ENCODE measurements at regions not wholly inside any gene's neighbourhood (a gene's known extent, or its start where the extent isn't known, plus 50 kb on each side); places are given as distances from the start of the nearest gene placed in this dataset.

DNA sequence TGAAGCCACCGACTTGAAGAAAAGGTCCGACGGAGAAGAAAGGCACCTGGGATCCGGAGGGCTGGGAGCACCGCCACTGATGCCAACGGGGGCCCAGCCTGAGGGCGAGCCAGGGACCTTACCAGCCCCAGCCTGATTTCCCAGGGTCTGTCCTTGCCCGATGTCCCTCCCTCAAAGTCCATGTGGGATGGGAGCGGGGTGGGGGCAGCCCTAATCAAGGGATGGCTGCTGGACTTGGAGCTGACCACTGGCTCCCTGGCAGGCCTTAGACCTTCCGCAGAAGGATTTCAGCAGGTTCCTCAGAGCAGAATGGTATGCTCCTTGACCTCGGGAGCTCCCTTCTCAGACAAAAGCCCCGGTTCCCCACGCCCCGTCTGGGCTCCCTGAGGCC is 99.6 kb downstream of the ZFP36L2 start:
- no peak overlapping the region for H3K4me3 ChIP-seq
- H3K9me3 ChIP-seq: no peaks in the 10 kb centered on the region
- no peak for ATAC-seq
- intact Hi-C loops (cut with DNase I; ENCODE audit: low total_unique reads) (loop anchor here (1.0 to 5.0 kb wide), 2 partner anchors 101 to 150 kb away; no protein-coding TSS in a partner anchor), in situ Hi-C loops (cut with MboI; ENCODE audit: low sequenced_read_pairs in 4 of 4) (loop anchor here in 3 of 4 donors (5.0 to 10.0 kb wide), 4 partner anchors 100 to 358 kb away; partner anchors contain the start of gene ZFP36L2 (in 1 of the 3))
- TF ChIP-seq, protein P1, sequence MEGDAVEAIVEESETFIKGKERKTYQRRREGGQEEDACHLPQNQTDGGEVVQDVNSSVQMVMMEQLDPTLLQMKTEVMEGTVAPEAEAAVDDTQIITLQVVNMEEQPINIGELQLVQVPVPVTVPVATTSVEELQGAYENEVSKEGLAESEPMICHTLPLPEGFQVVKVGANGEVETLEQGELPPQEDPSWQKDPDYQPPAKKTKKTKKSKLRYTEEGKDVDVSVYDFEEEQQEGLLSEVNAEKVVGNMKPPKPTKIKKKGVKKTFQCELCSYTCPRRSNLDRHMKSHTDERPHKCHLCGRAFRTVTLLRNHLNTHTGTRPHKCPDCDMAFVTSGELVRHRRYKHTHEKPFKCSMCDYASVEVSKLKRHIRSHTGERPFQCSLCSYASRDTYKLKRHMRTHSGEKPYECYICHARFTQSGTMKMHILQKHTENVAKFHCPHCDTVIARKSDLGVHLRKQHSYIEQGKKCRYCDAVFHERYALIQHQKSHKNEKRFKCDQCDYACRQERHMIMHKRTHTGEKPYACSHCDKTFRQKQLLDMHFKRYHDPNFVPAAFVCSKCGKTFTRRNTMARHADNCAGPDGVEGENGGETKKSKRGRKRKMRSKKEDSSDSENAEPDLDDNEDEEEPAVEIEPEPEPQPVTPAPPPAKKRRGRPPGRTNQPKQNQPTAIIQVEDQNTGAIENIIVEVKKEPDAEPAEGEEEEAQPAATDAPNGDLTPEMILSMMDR (IDR thresholded peaks at IDR 0.05 in 4 of 5, conservative IDR thresholded peaks at IDR 0.05 in 1 of 5): no peak
- no peak for TF ChIP-seq POLR2A (IDR thresholded peaks at IDR 0.05)
- no peak for DNase-seq
- peaks cover 11 to 23% of the 10 kb centered on the region in 2 donors for H3K4me1 ChIP-seq
- no peaks in the 10 kb centered on the region for H3K36me3 ChIP-seq
- H3K27me3 ChIP-seq: no peaks in the 10 kb centered on the region
- no peak overlapping the region for H3K27ac ChIP-seq

GRCh38 chr2:43125090-43125998 is 101.1 kb downstream of the ZFP36L2 start:
- Histone ChIP-seq H3K27me3 (no peaks in the 10 kb centered on the region), H3K27ac (no peak overlapping the region), H3K4me1 (peaks cover 2 to 9% of the 10 kb centered on the region in 2 donors), H3K36me3 (no peaks in the 10 kb centered on the region), H3K9me3 (no peaks in the 10 kb centered on the region), H3K4me3 (no peak overlapping the region)
- intact Hi-C loops (cut with DNase I; ENCODE audit: low total_unique reads) (loop anchor here (5.0 kb wide), 1 partner anchor 148 kb away; no protein-coding TSS in a partner anchor), in situ Hi-C loops (cut with MboI; ENCODE audit: low sequenced_read_pairs in 4 of 4) (loop anchor here in 3 of 4 donors (5.0 to 10.0 kb wide), 4 partner anchors 101 to 359 kb away; partner anchors contain the start of gene ZFP36L2 (in 1 of the 3))
- ATAC-seq: no peak
- TF ChIP-seq, protein P1 (IDR thresholded peaks at IDR 0.05 in 4 of 5, conservative IDR thresholded peaks at IDR 0.05 in 1 of 5): no peak
- TF ChIP-seq POLR2A (IDR thresholded peaks at IDR 0.05): no peak
- no peak for DNase-seq

GRCh38 chr2:43124687-43125057 is 101.7 kb downstream of the ZFP36L2 start:
- Histone ChIP-seq H3K27me3 (no peaks in the 10 kb centered on the region), H3K4me3 (no peak overlapping the region), H3K4me1 (peaks cover 0 to 4% of the 10 kb centered on the region in 2 donors), H3K27ac (no peak overlapping the region), H3K36me3 (no peaks in the 10 kb centered on the region), H3K9me3 (no peaks in the 10 kb centered on the region)
- intact Hi-C loops (cut with DNase I; ENCODE audit: low total_unique reads) (loop anchor here (5.0 kb wide), 1 partner anchor 147 kb away; no protein-coding TSS in a partner anchor), in situ Hi-C loops (cut with MboI; ENCODE audit: low sequenced_read_pairs in 4 of 4) (loop anchor here in 3 of 4 donors (5.0 to 10.0 kb wide), 4 partner anchors 100 to 360 kb away; partner anchors contain the start of gene ZFP36L2 (in 1 of the 3))
- DNase-seq: no peak
- ATAC-seq: no peak
- TF ChIP-seq, protein P1 (IDR thresholded peaks at IDR 0.05 in 4 of 5, conservative IDR thresholded peaks at IDR 0.05 in 1 of 5): no peak
- no peak for TF ChIP-seq POLR2A (IDR thresholded peaks at IDR 0.05)

DNA sequence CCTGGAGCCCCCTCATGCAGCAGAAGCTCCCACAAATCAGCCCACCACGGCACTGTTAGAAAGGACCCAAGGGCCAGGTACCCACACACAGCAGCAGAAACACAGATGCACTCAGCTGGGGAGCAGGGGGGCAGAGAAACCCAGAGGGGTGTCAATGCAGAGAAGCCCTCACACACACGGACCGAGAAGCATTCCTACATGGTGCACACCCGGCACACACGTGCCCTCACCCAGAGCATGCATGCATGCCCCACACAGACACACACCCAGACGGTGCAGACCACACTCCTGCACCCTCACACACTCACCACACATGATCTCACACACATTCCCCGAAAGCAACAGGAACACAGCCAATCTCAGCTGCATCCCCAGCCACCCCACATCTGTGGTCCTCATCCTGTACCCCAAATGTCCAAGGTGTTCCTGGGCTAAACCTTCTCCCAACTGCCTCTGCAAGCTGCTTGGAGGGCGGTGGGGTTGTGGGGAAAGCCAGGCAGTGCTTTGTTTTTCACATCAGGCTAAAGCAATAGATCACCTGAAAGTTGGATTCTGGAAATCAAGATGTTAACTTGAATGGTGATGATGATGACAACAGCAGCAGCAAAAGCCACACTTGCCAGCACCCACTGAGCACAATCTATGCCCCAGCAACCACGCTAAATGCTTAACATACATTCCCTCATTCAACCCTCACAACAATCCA is 102.3 kb downstream of the ZFP36L2 start:
- Histone ChIP-seq H3K4me1 (no peaks in the 10 kb centered on the region), H3K27me3 (no peaks in the 10 kb centered on the region), H3K4me3 (no peak overlapping the region), H3K27ac (no peak overlapping the region), H3K9me3 (no peaks in the 10 kb centered on the region), H3K36me3 (no peaks in the 10 kb centered on the region)
- ATAC-seq (no peak), DNase-seq (no peak)
- in situ Hi-C loops (cut with MboI; ENCODE audit: low sequenced_read_pairs in 4 of 4): loop anchor here in 2 of 4 donors (10.0 kb wide), 2 partner anchors 99 to 361 kb away; no protein-coding TSS in a partner anchor
- TF ChIP-seq, protein P1 (IDR thresholded peaks at IDR 0.05 in 4 of 5, conservative IDR thresholded peaks at IDR 0.05 in 1 of 5): no peak
- no peak for TF ChIP-seq POLR2A (IDR thresholded peaks at IDR 0.05)
- intact Hi-C loops (cut with DNase I; ENCODE audit: low total_unique reads): no loop called here

Measured in gastrocnemius medialis (tissue), 4 donors.